HCT116 (cell line): ENCODE measurements at regions not wholly inside any gene's neighbourhood (a gene's known extent, or its start where the extent isn't known, plus 50 kb on each side); places are given as distances from the start of the nearest gene placed in this dataset.

Experiments used
- POLR2A ChIP-seq: IDR thresholded peaks from 2 replicates; pipeline ENCODE4 v1.7.0; 2011; ENCODE audit warnings: borderline replicate concordance; ENCODE audit not compliant: insufficient read depth, insufficient read length; ENCODE audit errors: extremely low read depth
- SRF ChIP-seq: IDR thresholded peaks from 2 replicates; pipeline ENCODE4 v1.6.1; 2012; ENCODE audit warnings: low read depth
- YY1 ChIP-seq: IDR thresholded peaks from 2 replicates; pipeline ENCODE4 v1.6.1; 2011; ENCODE audit warnings: low read length, low read depth, moderate library complexity, mild to moderate bottlenecking; ENCODE audit not compliant: insufficient replicate concordance; ENCODE audit errors: extremely low read depth
- TF ChIP-seq, protein P1 (sequence below), 3 experiments: fragments of 200-600 bp in 1 of 3; sonication (generic) in 1 of 3; IDR thresholded peaks in 2 of 3; conservative IDR thresholded peaks in 1 of 3; 2 replicates each; pipeline ENCODE4 v1.5.1; 2012 to 2017; ENCODE audit warnings: low read depth in 2 of 3, low read length in 2 of 3, antibody characterized with exemption in 1 of 3, borderline replicate concordance in 1 of 3, control low read depth in 1 of 3, mild to moderate bottlenecking in 1 of 3, mixed read lengths in 1 of 3, mixed run types in 1 of 3, moderate library complexity in 1 of 3; ENCODE audit not compliant: insufficient read depth in 1 of 3

GRCh38 chrX:51047950-51048349 is 137.4 kb downstream of the BMP15 start:
- TF ChIP-seq SRF (no peak), POLR2A (no peak), YY1 (no peak)
- TF ChIP-seq, protein P1, sequence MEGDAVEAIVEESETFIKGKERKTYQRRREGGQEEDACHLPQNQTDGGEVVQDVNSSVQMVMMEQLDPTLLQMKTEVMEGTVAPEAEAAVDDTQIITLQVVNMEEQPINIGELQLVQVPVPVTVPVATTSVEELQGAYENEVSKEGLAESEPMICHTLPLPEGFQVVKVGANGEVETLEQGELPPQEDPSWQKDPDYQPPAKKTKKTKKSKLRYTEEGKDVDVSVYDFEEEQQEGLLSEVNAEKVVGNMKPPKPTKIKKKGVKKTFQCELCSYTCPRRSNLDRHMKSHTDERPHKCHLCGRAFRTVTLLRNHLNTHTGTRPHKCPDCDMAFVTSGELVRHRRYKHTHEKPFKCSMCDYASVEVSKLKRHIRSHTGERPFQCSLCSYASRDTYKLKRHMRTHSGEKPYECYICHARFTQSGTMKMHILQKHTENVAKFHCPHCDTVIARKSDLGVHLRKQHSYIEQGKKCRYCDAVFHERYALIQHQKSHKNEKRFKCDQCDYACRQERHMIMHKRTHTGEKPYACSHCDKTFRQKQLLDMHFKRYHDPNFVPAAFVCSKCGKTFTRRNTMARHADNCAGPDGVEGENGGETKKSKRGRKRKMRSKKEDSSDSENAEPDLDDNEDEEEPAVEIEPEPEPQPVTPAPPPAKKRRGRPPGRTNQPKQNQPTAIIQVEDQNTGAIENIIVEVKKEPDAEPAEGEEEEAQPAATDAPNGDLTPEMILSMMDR (IDR thresholded peaks at IDR 0.05 in 2 of 3, conservative IDR thresholded peaks at IDR 0.05 in 1 of 3; ENCODE audit: borderline replicate concordance in 1 of 3, insufficient read depth in 1 of 3, low read depth in 2 of 3, low read length in 2 of 3), result no peak
